Left lung (tissue), 4 donors: ENCODE measurements at regions not wholly inside any gene's neighbourhood (a gene's known extent, or its start where the extent isn't known, plus 50 kb on each side); places are given as distances from the start of the nearest gene placed in this dataset.

Experiments
- ATAC-seq: fragments of 200-7000 bp; cut with Tn5 transposase; one replicate; pipeline ENCODE4 v1.9.1; 2020; ENCODE audit warnings: moderate library complexity
- DNase-seq, 4 donors: peaks; one replicate each; pipeline ENCODE4 v3.0.0-alpha.2; 2013 to 2020
- H3K27ac ChIP-seq, 2 donors: fragments of 200-600 bp; sonication (generic) in 1 of 2; one replicate each; pipeline versions ENCODE4 v1.5.0 to v1.8.0; 2020 to 2021
- H3K27me3 ChIP-seq, 2 donors: fragments of 200-600 bp; sonication (generic) in 1 of 2; one replicate each; pipeline versions ENCODE4 v1.5.0 to v1.8.0; 2020 to 2021
- H3K36me3 ChIP-seq, 2 donors: fragments of 200-600 bp; sonication (generic) in 1 of 2; one replicate each; pipeline versions ENCODE4 v1.5.0 to v1.8.0; 2020 to 2021
- H3K4me1 ChIP-seq, 2 donors: fragments of 200-600 bp; one replicate each; pipeline ENCODE4 v1.8.0; 2021
- H3K4me3 ChIP-seq, 2 donors: fragments of 200-600 bp; sonication (generic) in 1 of 2; one replicate each; pipeline versions ENCODE4 v1.5.0 to v1.8.0; 2020 to 2021; ENCODE audit warnings: mild to moderate bottlenecking in 1 of 2
- H3K9me3 ChIP-seq, 2 donors: fragments of 200-600 bp; sonication (generic) in 1 of 2; one replicate each; pipeline versions ENCODE4 v1.5.0 to v1.8.0; 2020 to 2021
- CTCF ChIP-seq, 2 donors: fragments of 200-600 bp; sonication (generic) in 1 of 2; IDR thresholded peaks; one replicate each; pipeline versions ENCODE4 v1.5.0 to v1.8.0; 2021; ENCODE audit warnings: antibody characterized with exemption in 2 of 2
- intact Hi-C, 2 donors: fragments of 100-400 bp; cut with DNase I; formaldehyde crosslinking; loops; one replicate each; pipeline versions ENCODE4 v1.11.2 to v1.14.2; 2022
- donor health status: DM: no; HTN: yes; CAD: no.
- donor health status: DM: no; HTN: no; CAD: no.

- no peaks in the 10 kb centered on the region for H3K4me1 ChIP-seq
- intact Hi-C loops, result no loop called here
- H3K9me3 ChIP-seq, result peaks cover 0 to 14% of the 10 kb centered on the region in 2 donors
- ATAC-seq, result no peak
- no peak overlapping the region for H3K27ac ChIP-seq
- no peaks in the 10 kb centered on the region for H3K36me3 ChIP-seq
- no peak for DNase-seq
- H3K27me3 ChIP-seq, result no peaks in the 10 kb centered on the region
- H3K4me3 ChIP-seq, result no peak overlapping the region
- no peak for TF ChIP-seq CTCF (IDR thresholded peaks at IDR 0.05)
Measured at GRCh38 chr4:160403081-160403480, 1300.2 kb downstream of the RAPGEF2 start.

- ATAC-seq (no peak), DNase-seq (no peak)
- Histone ChIP-seq H3K36me3 (no peaks in the 10 kb centered on the region), H3K27ac (no peak overlapping the region), H3K4me3 (no peak overlapping the region), H3K4me1 (no peaks in the 10 kb centered on the region), H3K9me3 (no peaks in the 10 kb centered on the region), H3K27me3 (no peaks in the 10 kb centered on the region)
- no peak for TF ChIP-seq CTCF (IDR thresholded peaks at IDR 0.05)
- intact Hi-C loops, result no loop called here
Measured at GRCh38 chr4:160406263-160406825, 1303.5 kb downstream of the RAPGEF2 start.

GRCh38 chr4:160414496-160414895 is 1311.6 kb downstream of the RAPGEF2 start:
- intact Hi-C loops, result no loop called here
- Histone ChIP-seq H3K9me3 (no peaks in the 10 kb centered on the region), H3K4me3 (no peak overlapping the region), H3K36me3 (no peaks in the 10 kb centered on the region), H3K27ac (no peak overlapping the region), H3K4me1 (no peaks in the 10 kb centered on the region), H3K27me3 (no peaks in the 10 kb centered on the region)
- DNase-seq, result no peak
- no peak for ATAC-seq
- no peak for TF ChIP-seq CTCF (IDR thresholded peaks at IDR 0.05)

GRCh38 chr4:160423879-160424451 is 1321.1 kb downstream of the RAPGEF2 start:
- no peaks in the 10 kb centered on the region for H3K9me3 ChIP-seq
- intact Hi-C loops, result no loop called here
- DNase-seq (no peak), ATAC-seq (no peak)
- TF ChIP-seq CTCF (IDR thresholded peaks at IDR 0.05), result no peak
- H3K4me1 ChIP-seq, result no peaks in the 10 kb centered on the region
- no peak overlapping the region for H3K27ac ChIP-seq
- H3K4me3 ChIP-seq, result no peak overlapping the region
- H3K27me3 ChIP-seq, result no peaks in the 10 kb centered on the region
- H3K36me3 ChIP-seq, result no peaks in the 10 kb centered on the region

- intact Hi-C loops, result no loop called here
- Histone ChIP-seq H3K4me3 (no peak overlapping the region), H3K9me3 (peaks cover 0 to 10% of the 10 kb centered on the region in 2 donors), H3K36me3 (no peaks in the 10 kb centered on the region), H3K4me1 (no peaks in the 10 kb centered on the region), H3K27me3 (no peaks in the 10 kb centered on the region), H3K27ac (no peak overlapping the region)
- no peak for TF ChIP-seq CTCF (IDR thresholded peaks at IDR 0.05)
- ATAC-seq (no peak), DNase-seq (no peak)
Measured at GRCh38 chr4:160426233-160426632, 1323.4 kb downstream of the RAPGEF2 start.
